ENCODE measurements at regions not wholly inside any gene's neighbourhood (a gene's known extent, or its start where the extent isn't known, plus 50 kb on each side); places are given as distances from the start of the nearest gene placed in this dataset.

- Histone ChIP-seq H2BK120ac (ENCODE audit: low read depth, low read length) (no peak overlapping the region), H3K27ac (ENCODE audit: low read length, poor library complexity, severe bottlenecking) (no peak overlapping the region), H3K27me3 (ENCODE audit: control insufficient read depth in 1 of 2, insufficient read depth in 1 of 2, low read length in 2 of 2) (peaks cover 0 to 3% of the 10 kb centered on the region in 2 experiments), H3K4me2 (ENCODE audit: low read length, poor library complexity, severe bottlenecking) (no peak overlapping the region), H2BK12ac (ENCODE audit: low read length in 2 of 2) (no peak overlapping the region), H4K91ac (ENCODE audit: low read length) (no peak overlapping the region), H3K4me3 (ENCODE audit: insufficient read depth in 1 of 2, low read depth in 1 of 2, low read length in 2 of 2) (no peak overlapping the region), H3K4ac (ENCODE audit: low read depth in 1 of 2, low read length in 2 of 2) (no peak overlapping the region), H4K8ac (ENCODE audit: low read length) (no peak overlapping the region), H3K23ac (ENCODE audit: low read length in 2 of 2) (no peak overlapping the region), H2BK15ac (ENCODE audit: low read depth, poor library complexity, severe bottlenecking) (no peak overlapping the region), H2AK5ac (ENCODE audit: low read length, severe bottlenecking) (no peak overlapping the region), H3K9me3 (ENCODE audit: control insufficient read depth, low read length) (no peaks in the 10 kb centered on the region), H2BK5ac (ENCODE audit: low read depth, low read length, poor library complexity, severe bottlenecking) (no peak overlapping the region), H3K14ac (ENCODE audit: low read length in 2 of 2) (no peak overlapping the region), H3K18ac (ENCODE audit: low read depth in 1 of 2, low read length in 2 of 2) (no peak overlapping the region), H3K4me1 (ENCODE audit: control insufficient read depth, insufficient read depth, low read depth, low read length) (no peaks in the 10 kb centered on the region), H2AFZ (ENCODE audit: low read depth, low read length) (no peak overlapping the region), H3K9ac (ENCODE audit: low read length) (no peak overlapping the region), H3K36me3 (ENCODE audit: control insufficient read depth in 1 of 2, insufficient read depth in 2 of 2, low read depth in 1 of 2, low read length in 2 of 2) (no peaks in the 10 kb centered on the region), H3K79me1 (replicated peaks; ENCODE audit: low read length, poor library complexity, severe bottlenecking) (no peaks in the 10 kb centered on the region)
- WGBS = 88% methylated on average over 5 of the region's 6 CpGs
- no peak for DNase-seq
These were observed 162.6 kb upstream of the FAM47A start for GRCh38 chrX:34294665-34295064.

- H3K4me3 ChIP-seq (ENCODE audit: insufficient read depth in 1 of 2, low read depth in 1 of 2, low read length in 2 of 2) = no peak overlapping the region
- H3K36me3 ChIP-seq (ENCODE audit: control insufficient read depth in 1 of 2, insufficient read depth in 2 of 2, low read depth in 1 of 2, low read length in 2 of 2) = no peaks in the 10 kb centered on the region
- WGBS = no CpG with 5 or more reads among the region's 2 CpGs
- H2BK12ac ChIP-seq (ENCODE audit: low read length in 2 of 2) = no peak overlapping the region
- H3K4ac ChIP-seq (ENCODE audit: low read depth in 1 of 2, low read length in 2 of 2) = no peak overlapping the region
- H3K18ac ChIP-seq (ENCODE audit: low read depth in 1 of 2, low read length in 2 of 2) = no peak overlapping the region
- H3K9me3 ChIP-seq (ENCODE audit: control insufficient read depth, low read length) = no peaks in the 10 kb centered on the region
- no peak overlapping the region for H2AFZ ChIP-seq (ENCODE audit: low read depth, low read length)
- no peak overlapping the region for H4K91ac ChIP-seq (ENCODE audit: low read length)
- H3K23ac ChIP-seq (ENCODE audit: low read length in 2 of 2) = no peak overlapping the region
- no peak overlapping the region for H3K27ac ChIP-seq (ENCODE audit: low read length, poor library complexity, severe bottlenecking)
- H3K14ac ChIP-seq (ENCODE audit: low read length in 2 of 2) = no peak overlapping the region
- no peak overlapping the region for H3K4me2 ChIP-seq (ENCODE audit: low read length, poor library complexity, severe bottlenecking)
- H3K79me1 ChIP-seq (replicated peaks; ENCODE audit: low read length, poor library complexity, severe bottlenecking) = no peaks in the 10 kb centered on the region
- no peaks in the 10 kb centered on the region for H3K4me1 ChIP-seq (ENCODE audit: control insufficient read depth, insufficient read depth, low read depth, low read length)
- H2BK120ac ChIP-seq (ENCODE audit: low read depth, low read length) = no peak overlapping the region
- no peak overlapping the region for H2BK5ac ChIP-seq (ENCODE audit: low read depth, low read length, poor library complexity, severe bottlenecking)
- DNase-seq = no peak
- no peak overlapping the region for H4K8ac ChIP-seq (ENCODE audit: low read length)
- H3K27me3 ChIP-seq (ENCODE audit: control insufficient read depth in 1 of 2, insufficient read depth in 1 of 2, low read length in 2 of 2) = peaks cover 0 to 7% of the 10 kb centered on the region in 2 experiments
- H3K9ac ChIP-seq (ENCODE audit: low read length) = no peak overlapping the region
- H2BK15ac ChIP-seq (ENCODE audit: low read depth, poor library complexity, severe bottlenecking) = no peak overlapping the region
- H2AK5ac ChIP-seq (ENCODE audit: low read length, severe bottlenecking) = no peak overlapping the region
These were observed 156.7 kb upstream of the FAM47A start for GRCh38 chrX:34288782-34289181.

- Histone ChIP-seq H2BK5ac (ENCODE audit: low read depth, low read length, poor library complexity, severe bottlenecking) (no peak overlapping the region), H3K36me3 (ENCODE audit: control insufficient read depth in 1 of 2, insufficient read depth in 2 of 2, low read depth in 1 of 2, low read length in 2 of 2) (no peaks in the 10 kb centered on the region), H3K27ac (ENCODE audit: low read length, poor library complexity, severe bottlenecking) (no peak overlapping the region), H4K8ac (ENCODE audit: low read length) (no peak overlapping the region), H3K27me3 (ENCODE audit: control insufficient read depth in 1 of 2, insufficient read depth in 1 of 2, low read length in 2 of 2) (no peaks in the 10 kb centered on the region), H3K79me1 (replicated peaks; ENCODE audit: low read length, poor library complexity, severe bottlenecking) (no peaks in the 10 kb centered on the region), H4K91ac (ENCODE audit: low read length) (no peak overlapping the region), H3K9ac (ENCODE audit: low read length) (no peak overlapping the region), H3K4me1 (ENCODE audit: control insufficient read depth, insufficient read depth, low read depth, low read length) (no peaks in the 10 kb centered on the region), H2AFZ (ENCODE audit: low read depth, low read length) (no peak overlapping the region), H3K4ac (ENCODE audit: low read depth in 1 of 2, low read length in 2 of 2) (no peak overlapping the region), H3K18ac (ENCODE audit: low read depth in 1 of 2, low read length in 2 of 2) (no peak overlapping the region), H3K4me2 (ENCODE audit: low read length, poor library complexity, severe bottlenecking) (no peak overlapping the region), H2AK5ac (ENCODE audit: low read length, severe bottlenecking) (no peak overlapping the region), H3K4me3 (ENCODE audit: insufficient read depth in 1 of 2, low read depth in 1 of 2, low read length in 2 of 2) (no peak overlapping the region), H2BK120ac (ENCODE audit: low read depth, low read length) (no peak overlapping the region), H3K9me3 (ENCODE audit: control insufficient read depth, low read length) (no peaks in the 10 kb centered on the region), H3K14ac (ENCODE audit: low read length in 2 of 2) (no peak overlapping the region), H2BK12ac (ENCODE audit: low read length in 2 of 2) (no peak overlapping the region), H2BK15ac (ENCODE audit: low read depth, poor library complexity, severe bottlenecking) (no peak overlapping the region), H3K23ac (ENCODE audit: low read length in 2 of 2) (no peak overlapping the region)
- no peak for DNase-seq
- WGBS = 100% methylated on average over 2 of the region's 5 CpGs
These were observed 147.9 kb upstream of the FAM47A start for GRCh38 chrX:34279866-34280560.

DNA sequence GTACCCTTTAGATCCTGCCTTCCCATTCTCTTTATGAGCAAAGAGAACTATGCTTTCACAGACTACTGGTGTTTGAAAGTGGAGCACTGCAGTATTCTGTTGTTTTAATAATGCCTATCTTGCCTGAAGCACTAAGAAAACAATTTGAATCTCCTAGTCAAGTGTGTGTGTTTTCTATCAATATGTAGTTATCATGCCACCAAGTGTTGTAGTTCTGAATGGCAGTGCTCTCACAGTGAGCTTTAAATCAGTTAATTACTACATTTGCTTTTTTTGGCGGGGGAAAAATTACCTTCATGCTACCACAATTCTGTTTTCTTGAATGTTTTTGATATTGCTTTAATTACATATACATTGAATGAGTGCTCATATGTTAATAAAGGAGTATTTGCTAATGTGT, 143.6 kb upstream of the FAM47A start:
- Histone ChIP-seq H4K91ac (ENCODE audit: low read length) (no peak overlapping the region), H3K4me3 (ENCODE audit: insufficient read depth in 1 of 2, low read depth in 1 of 2, low read length in 2 of 2) (no peak overlapping the region), H3K18ac (ENCODE audit: low read depth in 1 of 2, low read length in 2 of 2) (no peak overlapping the region), H3K9ac (ENCODE audit: low read length) (no peak overlapping the region), H3K4me2 (ENCODE audit: low read length, poor library complexity, severe bottlenecking) (no peak overlapping the region), H3K27me3 (ENCODE audit: control insufficient read depth in 1 of 2, insufficient read depth in 1 of 2, low read length in 2 of 2) (no peaks in the 10 kb centered on the region), H2BK12ac (ENCODE audit: low read length in 2 of 2) (no peak overlapping the region), H3K4ac (ENCODE audit: low read depth in 1 of 2, low read length in 2 of 2) (no peak overlapping the region), H2AFZ (ENCODE audit: low read depth, low read length) (no peak overlapping the region), H3K4me1 (ENCODE audit: control insufficient read depth, insufficient read depth, low read depth, low read length) (no peaks in the 10 kb centered on the region), H3K14ac (ENCODE audit: low read length in 2 of 2) (no peak overlapping the region), H2BK120ac (ENCODE audit: low read depth, low read length) (no peak overlapping the region), H3K79me1 (replicated peaks; ENCODE audit: low read length, poor library complexity, severe bottlenecking) (no peaks in the 10 kb centered on the region), H2BK15ac (ENCODE audit: low read depth, poor library complexity, severe bottlenecking) (no peak overlapping the region), H2BK5ac (ENCODE audit: low read depth, low read length, poor library complexity, severe bottlenecking) (no peak overlapping the region), H3K27ac (ENCODE audit: low read length, poor library complexity, severe bottlenecking) (no peak overlapping the region), H4K8ac (ENCODE audit: low read length) (no peak overlapping the region), H3K9me3 (ENCODE audit: control insufficient read depth, low read length) (no peaks in the 10 kb centered on the region), H3K36me3 (ENCODE audit: control insufficient read depth in 1 of 2, insufficient read depth in 2 of 2, low read depth in 1 of 2, low read length in 2 of 2) (no peaks in the 10 kb centered on the region), H3K23ac (ENCODE audit: low read length in 2 of 2) (no peak overlapping the region), H2AK5ac (ENCODE audit: low read length, severe bottlenecking) (no peak overlapping the region)
- DNase-seq = no peak
- no CpG with 5 or more reads among the region's 1 CpG for WGBS

All from mesenchymal stem cell (in vitro differentiated cells and primary cell).